ELF-1 (cell line): ENCODE measurements at regions not wholly inside any gene's neighbourhood (a gene's known extent, or its start where the extent isn't known, plus 50 kb on each side); places are given as distances from the start of the nearest gene placed in this dataset.
A peak's percentile ranks its signal among the peaks of the same experiment; 100 is the strongest.

ENCODE experiments used
- DNase-seq: peaks from one replicate; pipeline ENCODE4 v3.0.0-alpha.2; 2016; ENCODE audit warnings: low read depth, low spot score

DNA sequence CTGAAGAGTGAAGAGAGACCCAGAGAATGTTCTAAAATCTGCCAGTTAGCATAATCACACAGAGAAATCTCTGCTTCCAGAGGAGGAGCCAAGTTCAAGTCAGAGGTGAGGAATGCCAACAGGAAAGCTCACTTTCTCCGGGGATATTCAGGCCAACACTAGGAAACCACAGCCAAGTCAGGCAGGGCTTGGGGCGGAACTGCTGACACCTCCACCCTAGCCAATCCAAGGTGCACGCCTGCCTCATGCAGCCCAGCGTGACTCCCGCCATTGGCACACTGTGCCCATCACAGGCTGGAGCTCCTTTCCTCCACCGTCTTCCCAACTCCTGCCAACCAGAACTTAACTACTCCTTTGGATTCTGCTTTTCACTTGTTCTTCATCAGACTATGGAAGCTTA, 374.3 kb upstream of the CCDC196 start:
- DNase-seq, result no peak

DNA sequence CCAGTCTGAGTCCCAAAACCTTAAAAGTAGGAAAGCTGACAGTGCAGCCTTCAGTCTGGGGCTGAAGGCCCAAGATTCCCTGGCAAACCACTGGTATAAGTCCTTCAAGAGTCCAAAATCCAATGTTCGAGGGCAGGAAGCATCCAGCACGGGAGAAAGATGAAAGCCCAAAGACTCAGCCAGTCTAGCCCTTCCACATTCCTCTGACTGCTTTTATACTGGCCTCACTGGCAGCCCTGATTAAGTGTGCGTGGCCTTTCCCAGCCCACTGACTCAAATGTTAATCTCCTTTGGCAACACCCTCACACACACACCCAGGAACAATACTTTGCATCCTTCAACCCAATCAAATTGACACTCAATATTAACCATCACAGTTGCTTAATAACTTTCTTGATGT, 372.1 kb upstream of the CCDC196 start:
- DNase-seq, result peak; percentile 27

DNA sequence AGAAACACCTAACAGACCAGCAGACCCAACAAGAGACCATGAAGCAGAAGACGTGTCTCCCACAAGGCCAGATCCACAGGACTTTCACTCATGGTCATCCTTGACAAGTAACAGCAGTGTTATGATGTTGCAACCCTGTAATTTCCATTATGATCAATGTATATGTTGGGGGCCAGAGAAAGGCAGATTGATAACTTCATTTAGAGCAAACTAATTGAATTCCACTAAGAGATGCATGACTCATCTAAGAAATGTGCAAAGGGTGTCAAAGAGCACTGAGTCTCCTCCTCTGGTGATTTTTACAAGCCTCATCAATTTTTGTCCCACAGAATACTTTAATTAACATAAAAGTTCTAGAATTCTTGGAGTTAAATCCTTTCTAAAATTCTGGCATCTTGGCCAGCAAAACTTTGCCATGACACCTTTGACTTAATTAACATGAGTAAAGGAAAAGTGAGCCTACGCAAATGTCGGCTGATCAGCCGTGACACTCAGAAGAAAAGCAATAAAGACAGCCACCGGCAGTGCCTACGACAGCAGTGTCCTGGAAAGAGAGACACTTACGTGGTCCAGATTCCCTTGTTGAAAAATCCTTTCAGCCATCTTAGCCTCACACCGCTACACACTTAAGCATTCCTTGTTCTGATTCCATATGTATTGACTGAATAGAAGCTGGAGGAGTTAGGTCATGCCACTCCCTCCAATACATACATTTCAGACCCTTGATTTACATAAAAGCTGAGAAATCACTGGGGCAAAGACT, 370.2 kb upstream of the CCDC196 start:
- no peak for DNase-seq

GRCh38 chr14:66116732-66117131, 369.4 kb upstream of the CCDC196 start:
- no peak for DNase-seq

- DNase-seq, result no peak
Measured at GRCh38 chr14:66117600-66117999, 368.6 kb upstream of the CCDC196 start.

- DNase-seq, result peak; percentile 60
Measured at GRCh38 chr14:66119606-66120231, 366.5 kb upstream of the CCDC196 start.

DNA sequence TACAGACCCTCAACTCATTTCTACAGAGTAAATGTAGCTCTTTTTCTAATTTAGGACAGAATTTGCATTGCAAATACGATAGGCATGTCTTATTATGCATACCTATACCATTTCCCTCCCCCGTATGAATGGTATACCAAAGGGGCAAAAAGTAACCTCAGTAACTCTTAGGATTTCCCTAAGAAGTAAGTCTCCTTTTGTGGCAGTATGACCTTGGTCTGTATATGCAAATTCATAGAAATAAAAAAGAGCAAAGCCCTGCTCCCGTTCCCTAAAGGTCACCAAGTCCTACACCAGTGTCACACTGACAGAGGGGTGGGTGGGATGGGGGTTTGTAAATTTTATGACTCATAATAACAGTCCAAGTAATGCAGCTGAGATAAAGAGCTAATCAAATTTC, 365.8 kb upstream of the CCDC196 start:
- DNase-seq, result no peak

DNA sequence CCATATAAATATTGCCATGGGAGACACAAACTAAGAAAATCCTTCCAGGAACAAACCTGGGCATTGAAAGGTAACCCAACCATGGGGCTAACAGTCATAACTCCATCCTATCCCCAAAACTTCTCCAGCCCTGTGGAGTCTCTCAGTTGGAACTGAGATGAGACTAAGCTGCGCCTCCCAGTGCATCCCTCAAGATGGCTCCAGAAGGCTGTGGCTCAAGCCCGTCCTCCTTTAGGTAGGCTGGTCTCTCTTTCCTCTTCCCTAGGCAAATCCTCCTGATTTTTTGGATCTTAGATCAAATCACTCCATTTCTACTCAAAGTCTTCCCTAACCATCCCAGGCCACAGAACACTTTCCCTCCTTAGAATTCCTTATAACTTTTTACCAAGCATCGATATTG, 364.3 kb upstream of the CCDC196 start:
- DNase-seq, result no peak

GRCh38 chr14:66129224-66129623, 356.9 kb upstream of the CCDC196 start:
- no peak for DNase-seq

DNA sequence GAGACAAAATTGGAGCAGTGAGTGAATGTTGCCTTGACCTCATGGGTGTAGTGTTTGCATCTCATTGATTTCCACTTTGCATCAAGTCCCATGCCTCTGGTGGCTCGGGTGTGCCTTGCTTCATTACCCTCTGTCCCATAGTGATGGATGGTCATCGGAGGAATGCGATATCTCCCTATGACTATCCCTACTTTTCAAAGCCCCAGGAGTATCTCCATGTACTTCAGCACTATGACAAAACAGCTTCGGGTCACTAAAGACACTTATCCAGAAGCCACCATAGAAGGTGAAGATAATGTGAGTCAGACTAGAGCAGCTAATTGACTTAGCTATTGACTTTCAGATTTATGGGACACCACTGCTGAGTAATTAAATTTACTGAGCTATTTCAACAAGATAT, 355.1 kb upstream of the CCDC196 start:
- no peak for DNase-seq

- no peak for DNase-seq
Measured at GRCh38 chr14:66133666-66134065, 352.5 kb upstream of the CCDC196 start.

DNA sequence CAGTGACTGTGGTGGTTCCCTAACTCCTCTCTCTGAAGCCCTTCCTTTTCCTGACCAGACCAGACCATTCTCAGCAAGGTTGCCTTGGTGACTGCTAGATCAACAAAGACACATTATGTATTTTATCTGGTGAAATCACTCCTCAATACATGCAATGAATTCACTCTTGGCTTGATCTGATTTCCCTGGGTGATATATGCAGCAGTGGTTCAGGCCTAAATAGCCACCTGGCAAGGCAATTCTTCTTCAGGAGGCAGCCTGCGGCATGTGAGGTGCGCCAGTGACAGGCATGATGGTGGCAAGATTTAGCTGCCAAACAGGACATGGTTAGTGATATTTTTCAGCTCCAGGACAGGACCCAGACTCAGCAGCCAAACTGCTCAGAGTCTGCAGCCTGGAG, 350.3 kb upstream of the CCDC196 start:
- DNase-seq, result no peak

DNA sequence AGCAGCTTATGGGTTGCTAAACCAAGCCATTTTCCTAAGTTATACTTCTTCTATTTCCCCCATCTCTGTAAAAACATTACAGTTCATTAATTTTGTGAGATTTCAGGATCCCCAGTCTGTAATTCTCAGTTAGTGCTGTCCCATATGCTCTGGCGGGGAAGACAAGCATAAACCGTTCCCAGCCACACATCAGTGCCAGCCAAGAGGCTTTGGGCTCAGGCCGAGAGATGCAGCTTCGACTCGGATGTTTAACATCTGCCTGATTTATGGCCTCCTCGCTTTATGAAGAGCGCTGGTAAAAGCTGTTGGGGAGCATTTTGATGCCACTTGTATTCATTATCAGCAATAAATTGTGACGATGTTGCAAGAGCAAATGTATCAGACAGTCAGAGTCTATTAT, 349.1 kb upstream of the CCDC196 start:
- DNase-seq, result no peak

DNA sequence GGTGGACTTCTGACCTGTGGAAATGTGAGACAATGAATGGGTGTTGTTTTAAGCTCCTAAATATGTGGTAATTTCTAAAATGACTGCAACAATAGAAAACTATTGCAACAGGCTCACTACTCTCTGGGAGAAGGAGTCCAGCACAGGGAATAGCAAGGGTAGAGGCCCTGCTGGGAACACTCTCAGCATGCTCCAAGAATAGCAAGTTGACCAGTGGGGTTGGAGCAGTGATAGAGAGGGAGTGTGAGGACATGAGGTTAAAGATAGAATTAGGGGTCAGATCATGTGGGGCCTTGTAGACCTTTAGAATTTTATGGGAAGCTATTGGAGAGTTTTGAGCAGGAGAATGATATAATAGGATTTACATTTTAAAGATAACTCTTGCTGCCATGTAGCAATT, 346.7 kb upstream of the CCDC196 start:
- DNase-seq, result no peak

DNA sequence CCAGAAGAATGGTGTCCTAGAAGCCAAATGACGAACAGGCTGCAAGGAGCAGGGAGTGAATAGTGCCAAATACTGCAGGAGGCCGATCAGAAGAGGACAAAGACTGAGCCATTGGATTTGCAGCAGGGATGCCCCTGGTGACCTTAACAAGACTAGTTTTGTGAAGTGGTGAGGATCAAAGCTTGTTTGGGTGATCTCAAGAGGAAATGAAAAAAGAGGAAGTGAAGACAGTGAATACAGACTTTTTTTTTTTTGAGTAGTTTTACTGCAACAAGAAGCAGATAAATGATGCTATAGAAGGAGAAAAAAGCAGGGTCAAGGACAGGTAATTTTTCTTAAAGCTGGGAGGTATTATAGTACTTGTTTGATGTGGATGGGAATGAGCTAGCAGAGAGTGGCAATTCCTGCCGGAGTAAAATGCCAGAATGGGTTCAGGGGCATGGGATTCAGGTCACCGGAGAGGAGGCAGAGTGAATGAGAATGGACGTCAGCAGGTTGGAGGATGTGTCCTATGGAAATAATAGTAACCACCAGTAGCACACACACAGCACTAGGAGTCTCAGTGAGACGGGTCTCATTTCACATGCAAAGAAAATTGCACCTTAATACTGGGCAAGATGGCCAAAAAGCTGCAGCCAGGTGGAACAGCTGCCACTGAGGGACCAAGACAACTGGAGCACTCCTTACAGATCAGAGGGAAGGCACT, 345.8 kb upstream of the CCDC196 start:
- DNase-seq, result no peak

- DNase-seq, result no peak
Measured at GRCh38 chr14:66140963-66141362, 345.2 kb upstream of the CCDC196 start.

GRCh38 chr14:66141733-66142132, 344.4 kb upstream of the CCDC196 start:
- DNase-seq, result no peak

DNA sequence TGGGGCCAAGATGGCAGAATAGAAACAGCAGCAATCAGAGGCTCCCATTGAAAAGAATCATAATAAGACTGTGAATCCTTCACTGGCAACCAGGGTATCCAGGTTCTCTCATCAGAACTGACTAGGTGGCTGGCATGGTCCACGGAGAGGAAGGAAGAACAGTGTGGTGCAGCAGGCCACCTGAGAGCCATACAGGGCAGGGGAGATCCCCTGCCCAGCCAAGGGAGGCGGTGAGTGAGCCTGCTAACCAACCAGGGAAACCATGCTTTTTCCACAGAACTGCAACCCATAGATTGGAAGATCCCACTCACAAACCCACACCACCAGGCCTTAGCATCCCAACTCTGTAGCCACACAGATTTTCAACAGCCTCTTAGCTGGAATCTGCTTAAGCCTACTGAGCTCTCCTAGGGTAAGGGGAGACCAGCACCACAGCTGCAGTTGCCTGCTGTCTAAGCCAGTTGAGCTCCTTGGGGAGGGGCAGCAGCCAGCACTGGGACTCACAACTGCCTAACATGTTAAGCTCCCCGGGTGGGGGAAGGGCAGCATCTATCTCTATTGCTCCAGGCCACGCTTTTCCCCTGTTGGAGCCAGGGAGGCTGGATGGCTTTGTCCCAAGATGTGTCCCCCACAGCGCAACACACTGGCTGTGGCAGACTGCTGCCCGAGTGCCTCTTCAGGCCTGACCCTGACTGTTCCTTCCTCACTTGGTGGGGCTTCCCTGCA, 342.6 kb upstream of the CCDC196 start:
- DNase-seq, result peak; percentile 85

GRCh38 chr14:66152302-66152701, 333.9 kb upstream of the CCDC196 start:
- DNase-seq, result no peak

GRCh38 chr14:66152747-66153146, 333.4 kb upstream of the CCDC196 start:
- no peak for DNase-seq

DNA sequence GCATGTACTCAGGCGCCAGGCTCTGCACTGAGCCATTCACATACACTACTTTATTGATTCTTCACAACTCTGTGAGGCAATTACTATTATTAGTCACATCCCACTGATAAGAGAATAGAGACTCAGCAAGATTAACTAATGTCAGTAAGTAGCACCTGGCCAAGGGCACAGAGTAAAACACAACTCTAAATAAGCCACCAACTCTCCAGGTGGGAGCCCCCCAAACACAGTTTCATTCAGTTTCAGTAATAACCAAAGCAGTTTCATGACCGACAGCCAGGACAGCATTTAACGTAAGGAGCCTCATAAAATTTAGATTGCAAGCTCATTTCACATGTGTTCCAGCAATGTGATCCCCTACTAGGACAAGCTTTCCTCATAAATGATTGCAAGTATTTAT, 323.1 kb upstream of the CCDC196 start:
- DNase-seq, result no peak

DNA sequence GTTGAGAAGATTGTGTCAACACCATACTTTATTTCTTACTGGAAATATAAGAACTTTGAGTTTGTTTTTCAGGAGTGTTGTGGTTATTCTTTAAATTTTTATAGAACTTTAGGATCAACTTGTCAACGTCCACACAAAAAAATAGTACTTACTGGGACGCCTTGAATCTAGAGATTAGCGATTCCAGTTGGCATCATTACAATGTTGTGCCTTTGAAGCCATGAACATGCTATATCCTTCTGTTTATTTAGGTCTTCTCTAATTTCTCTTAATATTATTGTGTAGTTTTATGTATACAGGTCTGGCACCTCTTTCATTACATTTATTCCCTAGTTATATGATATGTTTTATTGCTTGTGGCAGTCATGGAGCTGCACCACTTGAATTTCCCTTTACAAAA, 320.8 kb upstream of the CCDC196 start:
- DNase-seq, result no peak
